RWPE2 (cell line): ENCODE measurements at regions not wholly inside any gene's neighbourhood (a gene's known extent, or its start where the extent isn't known, plus 50 kb on each side); places are given as distances from the start of the nearest gene placed in this dataset.
A peak's percentile ranks its signal among the peaks of the same experiment; 100 is the strongest.

Experiments
- ATAC-seq: fragments of 200-7000 bp; cut with Tn5 transposase; 3 replicates; pipeline ENCODE4 v1.9.1; 2021; ENCODE audit warnings: low read depth
- DNase-seq: peaks from one replicate; pipeline ENCODE4 v3.0.0-alpha.2; 2020; ENCODE audit warnings: low spot score
- H3K27ac ChIP-seq: fragments of 450-650 bp; 2 replicates; pipeline ENCODE4 v1.5.1; 2017; ENCODE audit warnings: mild to moderate bottlenecking; ENCODE audit not compliant: poor library complexity, severe bottlenecking
- H3K27me3 ChIP-seq: fragments of 250-450 bp; sonication (Bioruptor Pico); 2 replicates; pipeline ENCODE4 v1.5.1; 2021; ENCODE audit warnings: mild to moderate bottlenecking, moderate library complexity; ENCODE audit not compliant: insufficient read depth, poor library complexity, severe bottlenecking
- H3K36me3 ChIP-seq: fragments of 250-450 bp; sonication (Bioruptor Pico); 2 replicates; pipeline ENCODE4 v1.5.1; 2020; ENCODE audit warnings: low read depth, mild to moderate bottlenecking, moderate library complexity
- H3K4me1 ChIP-seq: fragments of 250-450 bp; sonication (Bioruptor Pico); 2 replicates; pipeline ENCODE4 v1.5.1; 2021; ENCODE audit warnings: mild to moderate bottlenecking, moderate library complexity; ENCODE audit not compliant: insufficient read depth, poor library complexity, severe bottlenecking
- H3K4me3 ChIP-seq: fragments of 250-450 bp; sonication (Bioruptor Pico); 2 replicates; pipeline ENCODE4 v1.5.1; 2021; ENCODE audit warnings: mild to moderate bottlenecking, moderate library complexity; ENCODE audit not compliant: severe bottlenecking
- H3K9me3 ChIP-seq: fragments of 250-450 bp; sonication (Bioruptor Pico); 2 replicates; pipeline ENCODE4 v1.5.1; 2021; ENCODE audit warnings: mild to moderate bottlenecking, moderate library complexity; ENCODE audit not compliant: severe bottlenecking
- TF ChIP-seq, protein P1 (sequence below): fragments of 450-650 bp; IDR thresholded peaks from one replicate; pipeline ENCODE4 v1.5.1; 2017; ENCODE audit warnings: mild to moderate bottlenecking, moderate library complexity; ENCODE audit not compliant: poor library complexity, severe bottlenecking

DNA sequence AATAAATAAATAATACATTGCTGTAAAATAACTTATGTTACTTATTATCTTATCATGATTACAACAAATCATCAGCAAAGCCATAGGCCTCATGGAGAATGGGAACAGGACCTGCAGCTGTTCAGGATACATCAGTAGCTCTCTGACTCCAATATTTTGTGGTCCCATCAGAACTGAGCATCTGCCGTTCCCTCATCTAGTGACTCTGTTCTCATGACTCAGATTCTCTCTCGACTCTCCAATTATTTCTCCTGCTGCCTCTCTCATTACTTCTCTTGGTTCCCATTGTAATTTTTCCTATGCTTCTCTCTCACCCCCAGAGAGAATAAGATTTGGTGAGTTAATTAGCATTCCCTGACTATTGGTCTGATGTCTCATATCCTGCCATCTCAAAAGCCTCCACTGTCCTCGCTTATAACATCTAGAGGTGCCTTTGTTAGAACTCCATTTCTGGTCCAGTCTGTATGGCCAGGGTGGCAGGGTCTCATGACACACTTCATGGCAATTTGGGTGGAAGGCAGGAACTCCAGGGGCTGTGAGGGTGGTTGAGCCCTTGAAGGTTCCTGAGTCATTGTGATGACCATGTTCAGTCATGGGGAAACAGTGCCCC is 78.0 kb upstream of the TANC1 start:
- Histone ChIP-seq H3K4me3 (no peak overlapping the region), H3K27me3 (no peaks in the 10 kb centered on the region), H3K36me3 (no peaks in the 10 kb centered on the region), H3K9me3 (no peaks in the 10 kb centered on the region), H3K27ac (peak overlapping the region; percentile 97), H3K4me1 (peaks cover 71% of the 10 kb centered on the region)
- TF ChIP-seq, protein P1, sequence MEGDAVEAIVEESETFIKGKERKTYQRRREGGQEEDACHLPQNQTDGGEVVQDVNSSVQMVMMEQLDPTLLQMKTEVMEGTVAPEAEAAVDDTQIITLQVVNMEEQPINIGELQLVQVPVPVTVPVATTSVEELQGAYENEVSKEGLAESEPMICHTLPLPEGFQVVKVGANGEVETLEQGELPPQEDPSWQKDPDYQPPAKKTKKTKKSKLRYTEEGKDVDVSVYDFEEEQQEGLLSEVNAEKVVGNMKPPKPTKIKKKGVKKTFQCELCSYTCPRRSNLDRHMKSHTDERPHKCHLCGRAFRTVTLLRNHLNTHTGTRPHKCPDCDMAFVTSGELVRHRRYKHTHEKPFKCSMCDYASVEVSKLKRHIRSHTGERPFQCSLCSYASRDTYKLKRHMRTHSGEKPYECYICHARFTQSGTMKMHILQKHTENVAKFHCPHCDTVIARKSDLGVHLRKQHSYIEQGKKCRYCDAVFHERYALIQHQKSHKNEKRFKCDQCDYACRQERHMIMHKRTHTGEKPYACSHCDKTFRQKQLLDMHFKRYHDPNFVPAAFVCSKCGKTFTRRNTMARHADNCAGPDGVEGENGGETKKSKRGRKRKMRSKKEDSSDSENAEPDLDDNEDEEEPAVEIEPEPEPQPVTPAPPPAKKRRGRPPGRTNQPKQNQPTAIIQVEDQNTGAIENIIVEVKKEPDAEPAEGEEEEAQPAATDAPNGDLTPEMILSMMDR, result no peak
- ATAC-seq, result no peak
- DNase-seq, result no peak

DNA sequence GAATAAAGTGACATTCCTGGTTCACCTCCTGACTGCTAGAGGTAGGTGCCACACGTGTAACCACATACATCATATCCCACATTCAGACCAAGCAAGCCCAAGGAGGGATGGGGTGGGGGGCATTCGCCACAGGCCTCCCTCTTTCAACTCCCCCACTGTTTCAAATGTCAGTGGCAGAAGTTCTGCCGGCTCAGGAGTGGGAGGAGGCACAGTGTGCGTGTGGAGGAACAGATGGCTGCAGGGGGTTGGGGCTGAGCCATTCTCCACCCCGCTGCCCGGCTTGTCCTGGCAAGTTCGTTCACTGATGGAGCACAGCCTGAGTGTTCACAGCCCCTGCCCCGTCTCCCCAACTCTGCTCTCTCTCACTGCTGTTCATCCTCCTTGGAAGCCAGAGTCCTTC is 75.4 kb upstream of the TANC1 start:
- Histone ChIP-seq H3K36me3 (no peaks in the 10 kb centered on the region), H3K9me3 (no peaks in the 10 kb centered on the region), H3K4me1 (peaks cover 54% of the 10 kb centered on the region), H3K4me3 (no peak overlapping the region), H3K27me3 (no peaks in the 10 kb centered on the region), H3K27ac (peak overlapping the region; percentile 97)
- TF ChIP-seq, protein P1, result no peak
- peak; percentile 91 for DNase-seq
- peak; percentile 83 for ATAC-seq

DNA sequence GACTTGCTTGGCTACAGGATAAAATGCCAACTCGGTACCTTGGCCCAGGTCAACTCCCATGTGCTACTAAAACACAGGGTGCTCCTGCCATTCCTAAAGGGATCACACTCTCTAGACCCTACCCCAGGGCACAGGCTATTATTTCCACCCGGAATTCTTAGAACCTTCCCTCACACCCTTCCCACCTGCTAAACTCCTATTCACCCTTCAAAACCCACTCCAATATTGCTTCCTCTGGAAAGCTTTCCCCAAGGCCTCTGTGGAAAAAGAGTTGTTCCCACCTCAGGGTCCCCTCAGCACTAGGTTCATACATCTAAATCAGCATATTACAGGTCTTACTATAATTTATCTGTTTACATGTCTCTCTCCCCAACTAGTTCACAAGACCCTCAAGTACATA is 75.0 kb upstream of the TANC1 start:
- TF ChIP-seq, protein P1, result no peak
- Histone ChIP-seq H3K27me3 (no peaks in the 10 kb centered on the region), H3K9me3 (no peaks in the 10 kb centered on the region), H3K36me3 (no peaks in the 10 kb centered on the region), H3K4me1 (peaks cover 50% of the 10 kb centered on the region), H3K4me3 (no peak overlapping the region), H3K27ac (peak overlapping the region; percentile 97)
- no peak for DNase-seq
- peak; percentile 1; the same call in 1 of the 3 replicates for ATAC-seq

DNA sequence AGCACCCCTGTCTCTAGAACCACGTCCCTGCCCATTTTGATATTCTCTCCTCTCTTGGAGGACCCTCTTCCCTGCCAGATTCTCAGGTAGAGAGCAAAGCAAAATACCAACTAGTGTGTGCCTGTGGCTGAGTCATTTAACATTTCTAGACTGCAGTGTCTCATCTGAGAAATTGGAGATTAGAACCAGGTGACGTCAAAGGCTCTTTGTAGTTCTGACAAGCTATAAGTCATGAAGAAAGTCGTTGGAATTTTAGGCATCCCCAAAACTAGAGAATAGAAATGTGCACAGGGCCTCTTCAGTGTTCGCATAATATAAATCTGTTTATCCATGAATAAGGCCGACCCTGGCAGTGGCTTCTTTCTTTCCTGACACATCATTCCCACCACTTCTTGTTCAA is 74.4 kb upstream of the TANC1 start:
- H3K36me3 ChIP-seq, result no peaks in the 10 kb centered on the region
- H3K27me3 ChIP-seq, result no peaks in the 10 kb centered on the region
- DNase-seq (no peak), ATAC-seq (peak; percentile 76)
- H3K4me3 ChIP-seq, result no peak overlapping the region
- TF ChIP-seq, protein P1, result no peak
- peak overlapping the region; percentile 97 for H3K27ac ChIP-seq
- peaks cover 44% of the 10 kb centered on the region for H3K4me1 ChIP-seq
- H3K9me3 ChIP-seq, result no peaks in the 10 kb centered on the region

DNA sequence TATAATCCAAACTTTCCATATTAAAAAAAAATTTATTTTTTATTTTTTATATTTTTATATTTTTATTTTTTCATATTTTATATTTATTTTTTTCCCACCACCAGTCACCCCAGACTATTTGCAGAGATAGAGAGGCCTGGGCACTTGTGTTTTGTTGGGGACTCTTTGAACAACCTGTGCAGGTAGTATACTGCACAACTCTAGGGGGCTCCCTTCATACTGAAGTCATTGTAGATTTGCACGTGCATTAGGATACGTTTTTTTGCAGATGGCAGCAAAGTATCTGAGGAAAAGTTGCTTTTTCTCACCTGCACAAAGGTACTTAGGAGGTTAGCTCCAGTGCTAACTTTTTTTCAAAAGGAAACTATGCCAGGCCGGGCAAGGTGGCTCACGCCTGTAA is 73.9 kb upstream of the TANC1 start:
- H3K4me1 ChIP-seq, result peaks cover 39% of the 10 kb centered on the region
- no peaks in the 10 kb centered on the region for H3K9me3 ChIP-seq
- no peak for DNase-seq
- peak overlapping the region; percentile 97 for H3K27ac ChIP-seq
- no peak overlapping the region for H3K4me3 ChIP-seq
- H3K36me3 ChIP-seq, result no peaks in the 10 kb centered on the region
- H3K27me3 ChIP-seq, result no peaks in the 10 kb centered on the region
- ATAC-seq, result no peak
- TF ChIP-seq, protein P1, result peak; percentile 14
